Astrocyte (in vitro differentiated cells and primary cell): ENCODE measurements at regions not wholly inside any gene's neighbourhood (a gene's known extent, or its start where the extent isn't known, plus 50 kb on each side); places are given as distances from the start of the nearest gene placed in this dataset.

Source experiments
- DNase-seq: peaks from one replicate; pipeline ENCODE4 v3.0.0-alpha.2; 2010; ENCODE audit warnings: low read depth
- FAIRE-seq: peaks from 2 replicates; lab custom pipeline; 2011; peaks lifted over from hg19 to GRCh38; lab: Jason Lieb, UNC
- H2AFZ ChIP-seq: 2 replicates; pipeline ENCODE4 v1.6.0; 2012; ENCODE audit warnings: low read depth, low read length, inconsistent platforms
- H3K27ac ChIP-seq: 2 replicates; pipeline ENCODE4 v1.5.1; 2011; ENCODE audit warnings: low read depth, low read length, inconsistent platforms
- H3K27me3 ChIP-seq: 2 replicates; pipeline ENCODE4 v1.6.0; 2011; ENCODE audit warnings: low read length, inconsistent platforms; ENCODE audit not compliant: insufficient read depth
- H3K36me3 ChIP-seq: 2 replicates; pipeline ENCODE4 v1.5.1; 2011; ENCODE audit warnings: low read length, inconsistent platforms; ENCODE audit not compliant: insufficient read depth
- H3K4me1 ChIP-seq: 2 replicates; pipeline ENCODE4 v1.5.1; 2011; ENCODE audit warnings: low read length, inconsistent platforms; ENCODE audit not compliant: insufficient read depth
- H3K4me2 ChIP-seq: 2 replicates; pipeline ENCODE4 v1.6.0; 2012; ENCODE audit warnings: low read length, inconsistent platforms
- H3K4me3 ChIP-seq: 2 replicates; pipeline ENCODE4 v1.5.1; 2011; ENCODE audit warnings: low read depth, mild to moderate bottlenecking, low read length, inconsistent platforms; ENCODE audit not compliant: insufficient read depth
- H3K79me2 ChIP-seq: 2 replicates; pipeline ENCODE4 v1.6.0; 2012; ENCODE audit warnings: mild to moderate bottlenecking, low read length, inconsistent platforms; ENCODE audit not compliant: insufficient read depth
- H3K9ac ChIP-seq: 2 replicates; pipeline ENCODE4 v1.6.0; 2012; ENCODE audit warnings: mild to moderate bottlenecking, low read length, inconsistent platforms
- H3K9me3 ChIP-seq: 2 replicates; pipeline ENCODE4 v1.5.1; 2012; ENCODE audit warnings: low read depth, mild to moderate bottlenecking, low read length, inconsistent platforms; ENCODE audit not compliant: insufficient read depth
- H4K20me1 ChIP-seq: 2 replicates; pipeline ENCODE4 v1.6.0; 2012; ENCODE audit warnings: low read length, inconsistent platforms; ENCODE audit not compliant: insufficient read depth
- H3K27ac Mint-ChIP-seq: one replicate; pipeline ENCODE4 v1.8.0; 2021; ENCODE audit warnings: mild to moderate bottlenecking, mixed read lengths; ENCODE audit not compliant: unreplicated experiment
- H3K27me3 Mint-ChIP-seq: one replicate; pipeline ENCODE4 v1.8.0; 2021; ENCODE audit warnings: low read depth, mixed read lengths; ENCODE audit not compliant: unreplicated experiment
- H3K36me3 Mint-ChIP-seq: one replicate; pipeline ENCODE4 v1.8.0; 2021; ENCODE audit warnings: low read depth, mixed read lengths; ENCODE audit not compliant: unreplicated experiment
- H3K4me1 Mint-ChIP-seq: one replicate; pipeline ENCODE4 v1.8.0; 2021; ENCODE audit warnings: low read depth, mixed read lengths; ENCODE audit not compliant: unreplicated experiment
- H3K4me3 Mint-ChIP-seq: one replicate; pipeline ENCODE4 v1.8.0; 2021; ENCODE audit warnings: mild to moderate bottlenecking, moderate library complexity, mixed read lengths; ENCODE audit not compliant: unreplicated experiment
- H3K9me3 Mint-ChIP-seq: one replicate; pipeline ENCODE4 v1.8.0; 2021; ENCODE audit warnings: mild to moderate bottlenecking, mixed read lengths; ENCODE audit not compliant: unreplicated experiment
- CTCF ChIP-seq: IDR thresholded peaks from 2 replicates; pipeline ENCODE4 v1.5.1; 2011; ENCODE audit warnings: low read depth, mild to moderate bottlenecking, inconsistent platforms, low read length, moderate library complexity; ENCODE audit not compliant: insufficient read depth
- EZH2 ChIP-seq: IDR thresholded peaks from 2 replicates; pipeline ENCODE4 v1.6.1; 2012; ENCODE audit warnings: mild to moderate bottlenecking, low read length, inconsistent platforms; ENCODE audit not compliant: insufficient read depth

- H3K27me3 ChIP-seq = no peaks in the 10 kb centered on the region
- H3K27ac ChIP-seq = no peak overlapping the region
- H4K20me1 ChIP-seq = no peaks in the 10 kb centered on the region
- no peak for TF ChIP-seq CTCF
- no peak for TF ChIP-seq EZH2
- H3K4me1 Mint-ChIP-seq = peaks cover 2% of the 10 kb centered on the region
- no peak overlapping the region for H3K4me2 ChIP-seq
- FAIRE-seq (no peak), DNase-seq (no peak)
- H3K4me1 ChIP-seq = no peaks in the 10 kb centered on the region
- no peaks in the 10 kb centered on the region for H3K9me3 Mint-ChIP-seq
- H3K36me3 Mint-ChIP-seq = no peaks in the 10 kb centered on the region
- peaks cover 6% of the 10 kb centered on the region for H3K27me3 Mint-ChIP-seq
- H3K4me3 ChIP-seq = no peak overlapping the region
- H3K79me2 ChIP-seq = no peaks in the 10 kb centered on the region
- H3K9me3 ChIP-seq = no peaks in the 10 kb centered on the region
- no peak overlapping the region for H3K27ac Mint-ChIP-seq
- no peak overlapping the region for H3K4me3 Mint-ChIP-seq
- no peak overlapping the region for H2AFZ ChIP-seq
- no peak overlapping the region for H3K9ac ChIP-seq
- no peaks in the 10 kb centered on the region for H3K36me3 ChIP-seq
Measured at GRCh38 chrX:150165776-150166610, 197.1 kb upstream of the MAMLD1 start.

- peaks cover 9% of the 10 kb centered on the region for H3K27me3 Mint-ChIP-seq
- no peak overlapping the region for H3K27ac Mint-ChIP-seq
- no peaks in the 10 kb centered on the region for H3K36me3 Mint-ChIP-seq
- Histone ChIP-seq H3K4me2 (no peak overlapping the region), H3K27ac (no peak overlapping the region), H3K36me3 (no peaks in the 10 kb centered on the region), H4K20me1 (no peaks in the 10 kb centered on the region), H3K79me2 (no peaks in the 10 kb centered on the region), H3K4me3 (no peak overlapping the region), H2AFZ (no peak overlapping the region), H3K9me3 (no peaks in the 10 kb centered on the region), H3K4me1 (no peaks in the 10 kb centered on the region), H3K27me3 (no peaks in the 10 kb centered on the region), H3K9ac (no peak overlapping the region)
- no peak for FAIRE-seq
- H3K9me3 Mint-ChIP-seq = no peaks in the 10 kb centered on the region
- no peak for DNase-seq
- no peaks in the 10 kb centered on the region for H3K4me1 Mint-ChIP-seq
- no peak overlapping the region for H3K4me3 Mint-ChIP-seq
- no peak for TF ChIP-seq CTCF
- no peak for TF ChIP-seq EZH2
Measured at GRCh38 chrX:150167482-150168324, 195.4 kb upstream of the MAMLD1 start.
